GM19240 (cell line): ENCODE measurements at regions not wholly inside any gene's neighbourhood (a gene's known extent, or its start where the extent isn't known, plus 50 kb on each side); places are given as distances from the start of the nearest gene placed in this dataset.

ENCODE experiments used
- DNase-seq: peaks from one replicate; pipeline ENCODE4 v3.0.0; 2011; ENCODE audit warnings: low spot score; ENCODE audit not compliant: insufficient read length

DNA sequence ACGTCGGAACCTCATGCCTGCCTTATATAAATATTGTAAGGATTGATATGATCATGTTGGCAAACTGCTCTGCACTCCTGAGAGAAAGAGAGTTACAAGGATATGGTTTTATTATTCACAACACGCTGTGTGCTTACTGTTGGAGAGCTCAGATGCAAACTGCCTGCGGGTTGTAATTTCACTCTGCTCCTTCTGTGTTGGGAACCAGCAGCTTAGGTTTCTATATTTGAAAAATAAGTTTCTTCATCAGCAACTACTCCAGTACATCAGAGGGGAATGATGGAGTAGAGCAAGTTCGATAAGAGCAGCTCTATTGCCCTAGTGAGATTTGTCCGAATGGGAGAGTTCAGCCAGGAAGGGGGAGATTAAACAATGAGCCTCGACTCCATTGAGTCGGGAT, 106.9 kb upstream of the UBL3 start:
- no peak for DNase-seq

DNA sequence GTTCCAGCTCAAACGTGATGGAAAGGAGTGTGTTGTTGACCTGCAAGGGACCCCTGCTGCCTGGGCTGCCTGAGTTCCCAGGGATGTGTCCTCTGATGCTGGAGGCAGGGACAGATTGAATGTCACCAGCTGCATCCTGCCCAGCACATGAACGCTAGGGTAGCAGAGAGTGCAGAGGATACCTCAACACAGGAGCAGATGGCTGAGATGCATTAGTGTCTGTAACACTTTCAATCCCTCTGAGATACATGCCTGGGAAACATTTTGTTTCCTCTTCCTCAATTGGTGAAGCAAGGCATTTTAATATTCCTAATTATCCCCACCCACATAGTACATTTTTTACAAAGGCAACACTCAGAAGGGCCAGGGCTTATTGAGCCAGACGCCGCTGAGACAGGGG, 106.4 kb upstream of the UBL3 start:
- DNase-seq = no peak

DNA sequence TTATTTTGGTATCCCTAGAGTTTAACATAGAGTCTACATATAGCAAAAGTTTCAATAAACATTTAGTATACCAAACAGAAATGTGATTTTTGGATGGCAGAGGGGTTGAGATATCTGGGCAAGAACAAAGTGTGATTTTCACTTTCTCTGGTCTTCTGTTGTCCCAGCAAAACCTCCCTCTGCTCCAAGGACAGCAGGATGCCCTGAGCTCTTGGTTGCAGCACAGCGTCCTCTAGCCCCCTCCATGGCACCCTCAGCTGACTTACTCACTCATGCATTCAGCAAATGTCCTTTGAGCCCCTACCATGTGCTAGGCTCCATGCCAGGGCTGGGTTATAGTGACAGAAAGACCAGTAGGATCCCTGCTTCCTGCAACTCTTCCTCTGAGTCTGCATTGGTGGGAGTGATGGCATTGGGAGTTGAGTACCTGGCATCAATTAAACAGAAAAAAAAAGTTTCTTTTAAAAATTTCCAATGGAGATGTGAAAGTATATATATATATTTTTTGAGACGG, 104.8 kb upstream of the UBL3 start:
- no peak for DNase-seq

DNA sequence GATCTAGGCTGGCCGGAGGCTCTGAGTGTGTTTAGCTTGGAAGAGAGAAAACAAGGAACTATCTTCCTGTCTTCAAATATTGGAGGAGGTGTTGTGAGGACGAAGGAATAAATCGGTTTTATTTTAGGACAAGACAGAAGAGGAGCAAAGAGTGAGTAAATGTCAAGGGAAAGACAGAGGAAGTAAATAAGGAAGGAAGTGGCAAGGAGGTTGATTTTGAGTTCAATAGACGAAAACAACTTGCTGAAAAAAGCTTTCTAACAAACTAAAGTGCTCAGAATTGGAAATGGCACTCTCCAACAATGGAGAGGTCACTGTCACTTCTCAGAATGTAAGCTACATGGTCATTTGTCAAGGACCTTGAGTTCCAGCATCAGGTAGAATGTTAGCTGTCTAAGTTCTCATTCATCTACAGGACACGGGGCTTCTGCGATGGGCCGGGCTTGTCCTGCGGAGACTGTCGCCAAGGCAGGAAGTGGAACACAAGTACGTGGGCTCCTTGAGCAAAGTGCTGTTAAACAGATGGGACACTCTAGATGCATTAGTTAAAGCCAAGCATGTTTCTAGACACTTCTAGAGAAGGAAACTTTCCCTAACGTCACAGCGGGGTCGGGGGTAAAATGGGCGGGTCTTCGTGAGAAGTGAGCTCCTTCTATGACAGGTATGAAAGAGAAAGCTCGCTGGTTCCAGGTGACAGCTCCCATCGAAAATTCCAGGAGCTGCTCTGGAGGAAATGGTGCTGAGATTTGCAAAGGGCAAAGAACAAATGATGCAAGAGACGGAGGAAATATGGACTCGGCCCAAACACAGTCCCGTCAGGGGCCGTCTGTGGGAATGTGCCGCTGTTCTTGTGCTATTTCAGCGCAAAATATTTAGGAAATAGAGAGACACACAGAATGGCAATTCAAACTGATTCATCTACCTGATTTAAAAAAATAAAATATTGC, 103.9 kb upstream of the UBL3 start:
- no peak for DNase-seq

DNA sequence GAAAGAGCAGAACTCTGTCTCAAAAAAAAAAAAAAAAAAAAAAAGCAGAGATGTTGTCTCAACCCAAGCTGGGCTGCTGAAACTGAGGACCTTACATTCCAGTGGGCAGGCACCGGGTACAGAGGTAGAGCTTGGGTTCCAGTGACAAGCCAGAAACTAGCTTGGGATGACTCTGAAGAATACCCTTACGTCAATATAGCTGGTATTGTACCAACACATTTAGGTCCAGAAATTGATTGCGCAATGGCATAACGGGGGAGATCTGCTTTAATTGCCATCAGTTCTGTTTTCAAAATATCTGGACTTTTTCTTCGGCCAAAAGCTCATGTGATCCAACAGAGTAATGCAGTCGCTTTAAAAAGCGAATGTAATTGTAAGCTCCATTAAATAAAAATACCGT, 103.1 kb upstream of the UBL3 start:
- DNase-seq = no peak

DNA sequence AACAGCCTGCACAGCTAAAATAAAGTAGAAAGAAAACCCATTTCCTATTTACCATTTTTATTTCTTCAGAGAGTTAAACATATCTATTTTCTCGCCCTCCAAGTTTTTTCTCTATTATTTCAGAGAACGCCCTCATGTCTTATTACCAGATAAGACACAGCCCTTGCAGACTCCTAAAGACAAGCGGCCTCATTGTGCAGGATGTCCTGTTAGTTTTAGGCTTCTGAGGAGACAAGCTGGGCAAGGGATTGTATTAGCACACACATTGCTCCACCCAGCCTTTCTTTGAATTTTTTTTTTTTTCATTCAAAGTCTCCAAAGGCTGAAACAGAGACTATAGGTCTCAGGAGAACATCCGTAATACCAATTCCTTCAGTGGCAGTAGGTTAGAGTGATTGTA, 101.8 kb upstream of the UBL3 start:
- DNase-seq = no peak

DNA sequence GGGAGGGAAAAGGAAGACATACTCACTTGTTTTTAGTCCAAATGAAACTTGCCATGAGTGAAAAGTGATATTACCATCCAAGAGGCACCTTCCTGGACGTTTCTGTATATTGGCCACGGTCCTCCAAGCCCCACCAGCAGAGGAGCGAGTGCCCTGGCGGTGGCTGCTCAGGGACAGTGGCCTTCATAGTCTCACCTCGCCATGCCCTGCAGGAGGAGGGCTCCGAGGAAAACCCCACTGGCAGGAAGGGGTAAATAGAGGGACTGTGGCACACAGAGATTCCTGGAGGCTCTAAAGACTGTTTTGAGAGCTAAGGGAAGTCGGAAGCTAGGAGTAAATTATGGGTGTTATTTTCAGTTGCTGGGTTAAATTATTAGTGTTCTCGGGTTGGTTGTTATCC, 98.4 kb upstream of the UBL3 start:
- no peak for DNase-seq

DNA sequence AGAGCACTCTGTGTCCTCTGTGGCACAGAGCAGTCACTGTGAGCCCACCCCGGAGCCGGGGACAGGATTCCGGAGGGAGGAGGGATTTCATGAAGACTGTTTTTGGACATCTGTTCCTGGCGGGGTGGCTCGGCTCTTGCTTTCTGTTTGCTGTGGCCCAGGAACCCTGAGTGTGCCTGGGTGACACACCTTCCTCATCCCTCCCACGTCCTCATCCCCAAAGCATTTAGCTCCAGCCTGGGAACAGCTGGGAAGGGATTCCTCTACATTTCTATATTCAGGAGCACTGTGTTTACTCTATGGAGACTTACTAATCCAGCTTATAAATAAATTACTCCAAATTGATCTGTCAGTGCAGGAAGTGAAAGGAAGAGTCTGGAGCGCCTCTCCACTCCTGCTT, 97.8 kb upstream of the UBL3 start:
- no peak for DNase-seq

DNA sequence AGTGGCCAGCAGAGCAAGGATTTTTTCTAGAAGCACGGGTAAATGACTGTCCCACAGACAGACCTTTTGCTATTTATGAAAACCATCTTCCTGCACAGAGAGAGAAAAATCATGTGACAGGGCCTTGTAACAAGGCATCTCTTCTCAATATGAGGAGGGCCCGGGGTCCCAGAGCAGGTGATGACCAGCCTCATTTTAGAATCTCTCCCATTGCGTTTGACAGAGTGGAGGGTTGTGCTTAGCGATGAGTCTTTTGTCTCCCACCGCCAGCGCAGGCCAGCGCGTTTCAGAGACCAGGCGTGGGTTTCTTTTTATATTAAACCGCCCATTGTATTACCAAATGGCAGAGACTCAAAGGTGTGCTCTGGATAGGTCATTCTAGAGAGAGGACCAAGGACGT, 97.4 kb upstream of the UBL3 start:
- DNase-seq = no peak

DNA sequence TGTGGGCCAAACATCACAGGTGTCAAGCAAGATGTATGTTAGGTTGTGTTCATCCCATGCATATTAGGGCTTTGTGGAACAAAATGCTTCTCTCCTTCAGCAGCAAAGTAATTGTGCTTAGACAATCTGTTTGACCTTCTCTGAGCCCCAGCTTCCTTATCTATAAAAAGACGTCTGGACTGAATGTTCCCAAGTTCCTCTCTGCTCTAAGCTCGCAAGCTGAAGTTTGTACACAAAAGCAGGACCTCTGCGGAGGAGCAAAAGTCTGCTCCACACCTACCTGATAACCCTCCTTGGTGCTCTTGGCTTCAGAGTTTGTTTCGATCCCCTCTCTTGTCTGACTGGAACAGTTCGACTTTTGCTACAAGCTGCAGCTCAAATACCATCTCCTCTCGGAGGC, 95.7 kb upstream of the UBL3 start:
- no peak for DNase-seq

DNA sequence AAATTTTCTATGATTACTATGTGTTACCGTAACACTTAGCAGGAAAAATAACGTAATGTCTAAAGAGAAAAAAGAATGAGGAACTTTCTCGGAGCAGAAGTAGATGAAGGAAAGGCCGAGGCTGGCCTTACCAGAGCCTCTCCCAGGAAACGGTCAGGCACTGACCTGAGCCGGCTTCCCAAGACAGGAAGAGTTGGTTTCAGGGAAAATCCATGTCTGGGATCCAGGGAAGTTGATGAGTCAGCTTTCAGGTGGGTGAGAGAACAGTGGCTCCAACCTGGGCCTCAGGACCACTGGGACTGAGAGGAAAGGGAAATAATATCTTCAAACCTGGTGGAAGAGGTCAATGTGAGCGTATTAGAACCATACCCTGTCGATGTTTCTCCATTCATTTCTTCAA, 93.3 kb upstream of the UBL3 start:
- DNase-seq = no peak

DNA sequence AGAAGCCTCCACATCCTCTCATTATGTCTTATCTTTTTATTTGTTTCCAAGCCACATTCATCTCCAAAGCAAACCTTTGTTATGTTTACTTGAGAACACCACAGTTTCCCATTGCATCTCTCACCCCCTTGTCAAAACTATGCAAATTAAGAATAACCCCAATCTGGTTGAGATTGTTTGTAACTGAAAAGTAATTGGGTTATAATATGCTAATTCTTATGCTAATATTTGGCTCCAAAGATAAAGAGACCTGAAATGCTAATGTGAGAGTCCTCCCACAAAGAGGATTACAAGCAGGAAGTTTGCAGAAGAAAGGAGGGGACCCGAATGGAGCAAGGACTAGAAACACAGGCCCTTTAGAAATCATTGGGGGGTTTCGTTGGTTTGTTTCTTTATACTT, 92.9 kb upstream of the UBL3 start:
- DNase-seq = no peak

DNA sequence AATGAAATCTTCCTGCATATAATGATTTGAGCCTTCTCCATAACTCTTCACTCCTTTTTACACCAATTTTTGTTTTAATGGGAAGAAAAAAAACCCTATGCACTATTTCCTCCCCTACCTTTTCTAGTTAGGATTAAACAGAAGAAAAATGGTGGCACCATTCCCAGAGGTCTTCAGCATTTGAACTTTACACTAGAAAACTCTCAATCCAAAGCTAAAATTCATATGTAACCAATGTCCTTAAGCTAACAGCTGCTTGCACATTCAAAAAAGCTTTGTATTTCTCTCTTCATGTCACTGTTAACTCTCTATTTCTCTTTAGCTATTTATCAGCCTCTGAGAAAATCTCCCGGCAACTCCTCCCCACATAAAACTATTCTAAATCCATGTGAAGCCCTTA, 90.3 kb upstream of the UBL3 start:
- DNase-seq = no peak

DNA sequence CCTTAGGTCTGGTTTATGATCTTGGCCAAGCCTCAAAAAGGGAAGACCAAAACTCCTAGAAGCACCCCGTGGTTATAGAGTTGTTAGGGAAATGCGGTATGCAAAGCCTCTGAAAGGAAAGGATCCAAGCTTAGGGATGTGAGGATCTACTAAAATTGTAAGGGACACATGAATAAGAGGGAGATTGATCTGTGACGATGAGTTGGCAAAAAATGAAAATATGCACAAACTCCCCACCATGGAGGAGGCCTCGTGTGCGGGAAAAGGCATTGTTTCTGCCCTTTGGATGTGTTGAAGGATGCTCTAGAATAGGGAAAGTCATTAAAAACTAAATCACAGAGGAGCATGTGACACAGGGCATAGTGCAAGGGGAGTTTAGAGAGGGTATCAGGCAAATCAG, 88.7 kb upstream of the UBL3 start:
- DNase-seq = no peak

DNA sequence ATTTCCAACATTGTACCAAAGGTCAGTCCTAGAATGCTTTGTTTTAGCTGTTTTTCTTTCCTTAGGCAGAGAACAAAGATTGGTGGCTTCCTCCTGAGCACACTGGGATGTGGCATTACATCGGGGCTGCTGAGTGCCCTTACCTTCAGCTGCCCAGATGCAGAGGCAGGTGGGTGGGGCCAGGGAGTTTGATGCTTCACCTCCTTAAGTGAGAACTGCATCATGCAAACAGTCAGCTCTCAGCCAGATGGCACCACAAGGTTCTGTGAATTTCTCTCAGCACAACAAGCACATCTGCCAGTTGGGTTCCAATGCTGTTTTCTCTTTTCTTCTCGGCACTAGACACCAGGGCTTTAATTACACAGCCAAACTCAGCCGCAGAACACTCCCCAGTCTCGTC, 87.4 kb upstream of the UBL3 start:
- DNase-seq = no peak

DNA sequence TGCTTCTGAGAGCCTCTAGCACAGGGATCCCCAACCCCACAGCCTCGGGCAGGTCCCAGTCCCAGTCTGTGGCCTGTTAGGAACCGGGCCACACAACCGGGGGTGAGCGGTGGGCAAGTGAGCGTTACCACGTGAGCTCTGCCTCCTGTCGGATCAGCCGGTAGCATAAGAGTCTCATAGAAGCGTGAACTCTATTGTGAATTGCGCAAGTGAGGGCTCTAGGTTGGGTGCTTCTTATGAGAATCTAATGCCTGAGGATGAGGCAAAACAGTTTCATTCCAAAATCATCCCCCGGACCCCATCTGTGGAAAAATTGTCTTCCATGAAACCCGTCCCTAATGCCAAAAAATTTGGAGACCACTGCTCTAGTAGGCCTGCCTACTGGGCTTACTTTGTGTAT, 87.0 kb upstream of the UBL3 start:
- DNase-seq = no peak

DNA sequence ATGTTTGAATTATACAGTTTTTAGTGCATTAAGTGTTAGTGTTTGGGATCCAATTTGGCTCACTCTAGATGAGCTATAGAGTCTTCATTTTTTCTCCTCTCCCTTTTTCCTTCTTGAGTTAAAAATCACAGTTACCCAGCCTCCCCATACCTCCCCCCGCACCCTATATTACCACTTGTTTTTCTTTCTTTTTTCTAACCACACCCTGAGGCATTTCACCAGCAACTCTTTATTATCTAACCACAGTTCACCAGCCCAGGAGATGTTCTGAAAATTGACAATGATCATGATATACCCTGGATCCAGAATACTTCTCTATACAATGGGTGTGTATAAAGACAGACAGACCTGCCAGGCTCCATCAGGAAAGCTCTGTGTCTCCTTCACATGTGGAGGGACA, 86.5 kb upstream of the UBL3 start:
- DNase-seq = no peak

DNA sequence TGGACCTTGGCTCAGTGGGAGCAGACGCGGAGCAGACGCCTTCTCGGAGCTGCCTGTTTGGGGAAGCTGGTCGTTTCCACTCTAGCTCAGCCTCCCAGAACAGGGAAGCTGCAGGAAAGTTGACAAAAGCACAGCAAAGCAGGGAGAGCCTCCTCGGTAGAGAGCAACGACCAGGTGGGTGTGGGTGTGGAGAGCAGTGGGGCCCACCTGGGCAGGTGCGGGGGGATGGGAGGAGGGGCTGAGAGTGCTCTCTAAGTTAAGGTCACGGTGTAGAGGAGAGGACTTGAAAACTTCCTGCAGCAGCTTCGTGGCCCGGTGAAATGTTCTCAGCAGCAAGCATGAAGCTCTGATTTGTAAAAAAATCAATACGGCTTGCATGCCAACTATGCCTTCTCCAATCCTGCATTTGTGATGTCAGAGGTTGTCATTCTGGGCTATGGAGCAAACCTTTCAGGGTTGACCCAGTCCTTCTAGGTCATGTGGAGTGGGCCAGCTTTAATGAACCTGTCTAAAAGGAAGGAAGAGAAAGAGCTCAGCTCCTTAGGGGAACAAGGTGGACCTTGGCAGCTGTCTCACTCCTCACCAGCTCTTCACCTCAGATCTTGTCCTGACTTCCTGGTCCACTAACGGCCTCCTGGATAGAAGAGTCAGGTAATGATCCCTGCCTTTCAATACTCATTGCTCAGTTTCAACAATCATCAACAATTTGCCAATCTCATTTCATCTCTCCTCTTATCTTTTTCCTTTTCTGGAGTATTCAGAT, 85.8 kb upstream of the UBL3 start:
- no peak for DNase-seq

DNA sequence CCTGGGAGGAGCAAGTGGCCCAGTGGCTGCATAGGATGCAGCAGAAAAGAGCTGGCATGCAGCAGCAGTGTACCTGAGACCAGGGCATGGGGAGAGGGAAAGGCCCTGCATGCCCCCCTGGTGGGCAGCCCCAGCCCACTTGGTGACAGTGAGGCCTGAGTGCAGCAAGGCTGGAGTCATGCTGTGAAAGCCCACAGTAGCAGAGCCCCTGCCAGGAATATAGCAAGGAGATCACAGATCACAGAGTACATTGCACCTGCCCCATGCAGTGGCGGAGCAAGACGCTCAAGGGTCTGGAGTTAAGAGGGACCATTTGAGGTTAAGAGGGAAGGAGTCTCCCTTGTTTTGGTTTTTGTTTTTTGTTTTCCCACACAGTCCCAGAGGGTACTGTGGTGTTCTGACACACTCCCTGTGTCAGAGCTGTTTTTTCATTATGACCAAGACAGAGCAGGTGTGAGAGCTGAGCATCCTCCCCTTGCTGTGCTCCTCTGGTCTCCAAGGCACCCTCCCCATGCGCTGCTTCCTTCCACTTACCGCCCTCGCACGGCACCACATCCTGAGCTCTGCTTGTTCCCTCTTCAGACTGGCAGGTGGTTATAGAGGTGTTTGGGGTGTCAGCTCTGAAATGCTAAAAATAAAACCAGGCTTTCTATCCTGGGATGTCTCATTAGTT, 85.0 kb upstream of the UBL3 start:
- DNase-seq = peak; percentile 47

DNA sequence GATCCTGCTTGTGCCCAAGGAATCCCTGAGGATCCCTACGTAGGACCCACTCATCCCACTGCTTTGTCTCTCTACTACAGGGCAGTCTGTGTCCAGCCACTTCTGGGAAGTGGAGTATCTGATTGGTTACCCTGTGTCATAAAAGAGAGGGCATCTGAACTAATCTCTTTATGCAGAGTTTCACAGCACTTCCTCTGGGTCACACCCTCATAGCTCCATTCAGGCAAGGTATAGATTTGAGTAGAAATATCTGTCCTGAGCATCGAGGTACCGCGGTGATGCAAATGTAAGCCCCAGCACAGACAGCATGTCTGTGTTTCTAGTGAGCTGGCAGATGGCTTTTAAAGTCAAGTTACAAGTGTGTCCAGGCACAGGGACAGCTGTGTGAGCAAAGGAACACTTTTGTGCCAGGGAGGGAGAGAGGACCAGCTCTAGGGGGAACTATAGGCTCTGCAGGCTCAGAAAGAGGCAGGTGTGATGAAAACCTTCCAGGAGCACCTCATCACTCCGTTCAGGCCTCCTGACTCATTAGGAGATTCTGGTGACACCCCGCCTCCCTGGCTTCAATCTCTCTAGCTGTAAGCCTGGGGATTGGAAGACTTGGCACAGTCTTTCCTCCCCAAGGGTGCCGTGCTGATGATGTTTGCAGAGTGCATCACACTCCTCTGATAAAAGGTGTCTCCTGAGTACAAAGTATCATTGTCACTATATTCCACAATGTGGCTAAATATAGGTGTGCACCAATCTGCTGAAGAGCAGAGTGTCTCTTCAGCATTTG, 84.3 kb upstream of the UBL3 start:
- DNase-seq = no peak

DNA sequence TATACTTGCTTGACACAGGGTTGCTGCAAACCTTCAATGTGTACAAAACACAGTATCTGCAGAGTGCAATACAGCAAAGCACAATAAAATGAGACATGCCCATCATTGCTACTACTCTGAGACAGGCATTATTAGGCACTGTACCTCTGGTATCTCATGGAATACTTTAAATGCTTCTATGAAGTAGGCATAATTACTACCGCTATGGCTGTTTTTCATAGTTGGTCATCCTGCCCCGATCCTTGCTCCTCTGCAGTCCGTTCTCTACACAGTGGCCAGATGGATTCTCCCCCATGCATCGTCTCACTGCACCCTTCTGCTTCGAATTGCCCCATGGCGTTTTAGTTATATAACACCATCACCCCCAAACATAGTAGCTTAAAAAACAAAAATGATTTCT, 83.0 kb upstream of the UBL3 start:
- DNase-seq = no peak
